T47D (cell line): ENCODE measurements at regions not wholly inside any gene's neighbourhood (a gene's known extent, or its start where the extent isn't known, plus 50 kb on each side); places are given as distances from the start of the nearest gene placed in this dataset.

Experiments
- DNase-seq, 2 experiments: peaks; one replicate each; pipeline versions ENCODE4 v3.0.0 to v3.0.0-alpha.2; 2011 to 2012; ENCODE audit warnings: low read depth in 1 of 2, low spot score in 1 of 2
- JUND ChIP-seq: IDR thresholded peaks from 2 replicates; pipeline ENCODE4 v1.6.1; 2012; ENCODE audit warnings: low read depth
- in situ Hi-C: cut with HindIII; loops from 2 replicates; pipeline ENCODE4 v1.10.0; 2016; ENCODE audit warnings: low sequenced_read_pairs, low pct_unique_long_range_greater_than_20kb

- TF ChIP-seq JUND, result no peak
- DNase-seq, result no peak
- in situ Hi-C loops, result no loop called here
These were observed 59.8 kb upstream of the FHIT start for GRCh38 chr3:61311044-61311443.

- peak in 1 of 2 experiments; percentile 46 for DNase-seq
- no peak for TF ChIP-seq JUND
- in situ Hi-C loops, result no loop called here
These were observed 64.6 kb upstream of the FHIT start for GRCh38 chr3:61315871-61316270.

DNA sequence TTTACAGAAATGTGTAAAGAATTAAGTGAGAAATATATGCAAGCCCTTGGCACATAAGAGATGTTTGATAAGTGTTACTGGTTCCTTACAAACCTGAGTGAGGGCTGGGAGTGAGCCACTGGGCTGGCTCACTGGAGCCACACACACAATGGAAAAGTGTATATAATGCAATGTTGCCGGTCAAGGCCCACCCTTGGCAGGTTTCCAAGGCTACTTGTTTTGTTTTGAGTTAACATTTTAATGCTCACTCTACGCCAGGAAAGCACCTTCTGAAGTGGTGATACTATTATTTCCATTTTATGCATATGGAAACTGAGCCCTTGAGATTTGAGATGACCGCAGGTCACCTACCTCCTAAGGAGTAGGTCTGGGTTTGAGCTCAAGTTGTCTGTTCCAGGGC, 71.8 kb upstream of the FHIT start:
- no peak for DNase-seq
- in situ Hi-C loops, result no loop called here
- TF ChIP-seq JUND, result no peak

- in situ Hi-C loops, result no loop called here
- TF ChIP-seq JUND, result no peak
- no peak for DNase-seq
These were observed 80.8 kb upstream of the FHIT start for GRCh38 chr3:61331929-61332552.

DNA sequence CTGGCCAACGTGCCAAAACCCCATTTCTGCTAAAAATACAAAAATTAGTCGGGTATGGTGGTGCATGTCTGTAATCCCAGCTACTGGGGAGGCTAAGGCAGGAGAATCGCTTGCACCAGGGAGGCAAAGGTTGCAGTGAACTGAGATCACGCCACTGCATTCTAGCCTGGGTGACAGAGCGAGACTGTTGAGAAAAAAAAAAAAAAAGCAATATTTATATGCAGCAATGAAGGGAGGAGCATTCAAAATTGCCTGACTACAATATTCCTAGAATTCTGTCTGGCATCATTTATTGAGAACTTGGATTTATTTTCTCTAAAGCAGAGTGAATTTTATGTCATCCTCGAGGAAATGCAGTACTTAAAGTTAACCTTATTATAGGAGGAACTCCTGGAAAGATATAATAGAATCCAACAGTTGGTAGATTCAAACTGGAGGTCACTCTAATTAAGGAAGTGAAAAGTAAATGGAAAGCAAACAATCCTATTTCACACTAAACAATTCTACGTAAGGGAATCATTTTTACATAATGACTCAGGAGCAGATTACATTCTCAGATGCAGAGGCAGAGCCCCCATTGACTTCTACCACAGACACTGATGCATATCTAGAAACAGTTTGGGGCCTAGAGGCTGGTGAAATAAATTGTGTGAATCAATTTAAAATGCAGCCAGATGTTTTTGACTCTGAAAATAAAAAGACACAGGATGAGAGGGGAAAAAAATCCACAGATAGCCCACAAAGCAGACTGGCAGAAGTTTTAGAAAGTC, 82.1 kb upstream of the FHIT start:
- TF ChIP-seq JUND, result no peak
- DNase-seq, result no peak
- in situ Hi-C loops, result no loop called here

DNA sequence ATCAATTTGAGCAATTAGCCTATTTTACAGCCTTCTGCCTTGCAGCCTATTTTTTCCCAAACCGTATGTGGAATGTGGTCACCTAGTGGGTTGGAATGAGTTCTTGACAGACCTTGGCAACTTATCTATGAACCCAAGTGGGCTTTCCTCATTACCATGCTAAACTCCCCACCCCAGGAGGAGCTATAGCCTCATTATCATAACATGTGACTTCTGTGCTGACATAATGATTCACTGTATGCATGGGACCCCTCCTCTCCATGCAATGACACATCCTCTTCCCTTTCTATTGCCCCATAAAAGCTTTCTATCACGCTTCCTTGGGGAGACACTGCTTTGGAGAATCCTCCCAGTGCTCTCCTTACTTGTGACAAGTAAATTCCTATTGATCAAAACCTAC, 83.5 kb upstream of the FHIT start:
- no peak for DNase-seq
- in situ Hi-C loops, result no loop called here
- TF ChIP-seq JUND, result no peak

GRCh38 chr3:61340931-61341461, 89.7 kb upstream of the FHIT start:
- in situ Hi-C loops, result no loop called here
- TF ChIP-seq JUND, result no peak
- no peak for DNase-seq

GRCh38 chr3:61343543-61343942, 92.3 kb upstream of the FHIT start:
- DNase-seq, result no peak
- in situ Hi-C loops, result no loop called here
- TF ChIP-seq JUND, result no peak

- in situ Hi-C loops, result no loop called here
- TF ChIP-seq JUND, result no peak
- DNase-seq, result no peak
These were observed 93.8 kb upstream of the FHIT start for GRCh38 chr3:61345020-61345419.

DNA sequence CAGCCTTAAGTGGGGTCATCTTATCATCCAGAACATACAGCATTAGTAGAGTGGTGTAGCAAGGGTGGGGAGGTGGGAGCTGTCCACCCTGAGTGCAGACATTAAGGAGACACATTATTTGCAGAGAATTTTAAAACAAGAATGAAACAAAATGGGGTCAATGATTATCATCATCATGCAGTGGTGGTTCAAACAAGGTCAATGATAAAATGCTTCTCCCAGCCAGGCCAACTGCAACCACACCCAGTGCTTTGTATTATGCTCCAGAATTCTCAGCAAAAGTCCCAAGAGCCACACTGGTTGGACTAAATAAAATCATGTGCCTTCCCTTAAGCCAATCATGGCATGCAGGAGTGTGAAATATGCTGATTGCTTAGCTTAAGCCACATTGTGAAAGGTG, 96.7 kb upstream of the FHIT start:
- no peak for TF ChIP-seq JUND
- in situ Hi-C loops, result no loop called here
- DNase-seq, result no peak

- TF ChIP-seq JUND, result no peak
- in situ Hi-C loops, result no loop called here
- no peak for DNase-seq
These were observed 98.5 kb upstream of the FHIT start for GRCh38 chr3:61349717-61350116.

DNA sequence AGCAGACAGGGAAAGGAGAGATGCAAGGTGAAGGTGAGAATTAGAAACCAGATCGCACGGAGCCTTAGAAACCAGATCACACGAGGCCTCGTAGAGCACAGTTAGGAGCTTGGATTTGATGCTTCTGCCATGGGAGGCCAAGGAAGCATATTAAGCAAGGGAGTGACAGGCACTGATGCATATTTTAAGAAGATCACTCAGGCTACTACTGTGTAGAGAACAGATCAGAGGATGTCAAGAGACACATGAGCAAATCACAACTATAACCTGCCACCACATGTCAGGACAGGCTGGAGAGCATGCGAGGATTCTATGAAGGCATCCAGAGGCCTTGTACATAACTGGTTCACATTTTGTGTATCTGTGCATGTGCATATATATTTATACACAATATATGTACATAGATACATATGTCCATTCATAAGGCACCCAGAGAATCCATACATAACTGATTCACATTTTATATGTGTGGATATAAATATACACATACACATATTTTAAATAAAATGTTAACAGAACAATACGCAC, 99.6 kb upstream of the FHIT start:
- in situ Hi-C loops, result no loop called here
- no peak for DNase-seq

GRCh38 chr3:61352306-61352705, 101.1 kb upstream of the FHIT start:
- in situ Hi-C loops, result no loop called here
- no peak for DNase-seq
- TF ChIP-seq JUND, result no peak

More for the DNA sequence above, 99.6 kb upstream of the FHIT start:
- no peak for TF ChIP-seq JUND
